H1 (cell line): ENCODE measurements at regions not wholly inside any gene's neighbourhood (a gene's known extent, or its start where the extent isn't known, plus 50 kb on each side); places are given as distances from the start of the nearest gene placed in this dataset.

ENCODE experiments used
- GABPA ChIP-seq: IDR thresholded peaks from 2 replicates; pipeline ENCODE4 v1.6.1; 2011; ENCODE audit warnings: mild to moderate bottlenecking, low read length, moderate library complexity, borderline replicate concordance; ENCODE audit not compliant: insufficient read depth

DNA sequence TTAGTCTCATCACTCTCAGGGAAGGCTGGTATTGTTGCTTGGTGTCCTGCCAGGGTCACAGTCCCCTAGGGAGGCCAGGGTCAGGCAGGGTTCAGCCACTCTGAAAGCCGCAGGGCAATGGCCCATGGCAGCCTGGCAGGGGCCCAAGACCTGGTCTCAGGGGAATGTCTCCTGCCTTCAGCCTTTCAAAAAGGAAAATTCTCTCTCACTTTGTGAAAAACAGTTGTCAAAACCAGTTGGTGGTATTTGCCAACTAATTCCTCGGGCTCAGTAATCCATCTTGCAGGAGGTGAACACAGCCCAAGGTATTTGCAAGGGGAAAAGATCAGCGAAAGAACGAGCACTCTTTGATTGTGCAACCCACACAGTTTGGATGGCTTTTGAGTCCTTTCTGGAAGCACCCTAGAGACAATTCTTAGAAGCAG lies 101.5 kb downstream of the JCAD start (continued):
- TF ChIP-seq GABPA, result no peak
